ENCODE measurements at regions not wholly inside any gene's neighbourhood (a gene's known extent, or its start where the extent isn't known, plus 50 kb on each side); places are given as distances from the start of the nearest gene placed in this dataset.

- no peak for DNase-seq (ENCODE audit: low spot score)
- Histone ChIP-seq H3K27me3 (peaks cover 3 to 5% of the 10 kb centered on the region in 2 donors), H3K36me3 (no peaks in the 10 kb centered on the region), H3K4me3 (no peak overlapping the region), H3K27ac (no peak overlapping the region), H3K9me3 (no peaks in the 10 kb centered on the region), H3K4me1 (no peaks in the 10 kb centered on the region)
- TF ChIP-seq CTCF (IDR thresholded peaks at IDR 0.05) = no peak
These were observed 375.2 kb downstream of the BRD1 start for GRCh38 chr22:49452362-49452946.

- TF ChIP-seq CTCF (IDR thresholded peaks at IDR 0.05) = no peak
- H3K27ac ChIP-seq = no peak overlapping the region
- H3K36me3 ChIP-seq = no peaks in the 10 kb centered on the region
- H3K27me3 ChIP-seq = peaks cover 3 to 5% of the 10 kb centered on the region in 2 donors
- H3K4me1 ChIP-seq = no peaks in the 10 kb centered on the region
- H3K4me3 ChIP-seq = no peak overlapping the region
- DNase-seq (ENCODE audit: low spot score) = no peak
- no peaks in the 10 kb centered on the region for H3K9me3 ChIP-seq
These were observed 376.4 kb downstream of the BRD1 start for GRCh38 chr22:49451070-49451840.

- no peak for TF ChIP-seq CTCF (IDR thresholded peaks at IDR 0.05)
- Histone ChIP-seq H3K4me3 (no peak overlapping the region), H3K36me3 (no peaks in the 10 kb centered on the region), H3K4me1 (no peaks in the 10 kb centered on the region), H3K27ac (no peak overlapping the region), H3K9me3 (no peaks in the 10 kb centered on the region), H3K27me3 (peaks cover 3 to 5% of the 10 kb centered on the region in 2 donors)
- DNase-seq (ENCODE audit: low spot score) = no peak
These were observed 377.2 kb downstream of the BRD1 start for GRCh38 chr22:49450498-49450897.

GRCh38 chr22:49449811-49450446, 377.7 kb downstream of the BRD1 start:
- TF ChIP-seq CTCF (IDR thresholded peaks at IDR 0.05) = no peak
- Histone ChIP-seq H3K27me3 (peaks cover 3 to 5% of the 10 kb centered on the region in 2 donors), H3K4me3 (no peak overlapping the region), H3K27ac (no peak overlapping the region), H3K9me3 (no peaks in the 10 kb centered on the region), H3K36me3 (no peaks in the 10 kb centered on the region), H3K4me1 (no peaks in the 10 kb centered on the region)
- DNase-seq (ENCODE audit: low spot score) = no peak

- no peaks in the 10 kb centered on the region for H3K4me1 ChIP-seq
- no peaks in the 10 kb centered on the region for H3K9me3 ChIP-seq
- peaks cover 3 to 5% of the 10 kb centered on the region in 2 donors for H3K27me3 ChIP-seq
- DNase-seq (ENCODE audit: low spot score) = no peak
- no peak overlapping the region for H3K27ac ChIP-seq
- no peak for TF ChIP-seq CTCF (IDR thresholded peaks at IDR 0.05)
- H3K36me3 ChIP-seq = no peaks in the 10 kb centered on the region
- no peak overlapping the region for H3K4me3 ChIP-seq
These were observed 378.3 kb downstream of the BRD1 start for GRCh38 chr22:49449377-49449776.

Measured in right atrium auricular region (tissue), 2 donors.